ENCODE measurements at regions not wholly inside any gene's neighbourhood (a gene's known extent, or its start where the extent isn't known, plus 50 kb on each side); places are given as distances from the start of the nearest gene placed in this dataset.

DNA sequence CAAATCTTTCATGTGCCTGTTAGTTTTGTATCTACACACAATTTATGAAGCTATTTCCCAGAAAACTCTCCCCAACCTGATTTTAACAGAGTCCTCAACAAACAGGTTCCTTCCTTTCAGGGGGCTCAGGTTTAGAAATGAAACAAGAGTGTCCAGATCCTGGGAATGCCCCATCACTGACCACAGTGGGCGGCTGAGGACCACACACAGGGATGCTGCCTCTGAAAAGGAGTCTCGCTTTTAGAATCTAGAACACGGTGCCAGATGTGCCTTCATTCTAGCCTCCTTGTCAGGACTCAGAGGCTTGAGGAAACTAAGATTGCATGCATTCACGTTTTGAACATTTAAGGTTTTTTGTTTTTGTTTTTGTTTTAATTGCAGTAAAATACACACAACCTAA is 115.0 kb downstream of the FOXB1 start:
- TF ChIP-seq, protein P1, sequence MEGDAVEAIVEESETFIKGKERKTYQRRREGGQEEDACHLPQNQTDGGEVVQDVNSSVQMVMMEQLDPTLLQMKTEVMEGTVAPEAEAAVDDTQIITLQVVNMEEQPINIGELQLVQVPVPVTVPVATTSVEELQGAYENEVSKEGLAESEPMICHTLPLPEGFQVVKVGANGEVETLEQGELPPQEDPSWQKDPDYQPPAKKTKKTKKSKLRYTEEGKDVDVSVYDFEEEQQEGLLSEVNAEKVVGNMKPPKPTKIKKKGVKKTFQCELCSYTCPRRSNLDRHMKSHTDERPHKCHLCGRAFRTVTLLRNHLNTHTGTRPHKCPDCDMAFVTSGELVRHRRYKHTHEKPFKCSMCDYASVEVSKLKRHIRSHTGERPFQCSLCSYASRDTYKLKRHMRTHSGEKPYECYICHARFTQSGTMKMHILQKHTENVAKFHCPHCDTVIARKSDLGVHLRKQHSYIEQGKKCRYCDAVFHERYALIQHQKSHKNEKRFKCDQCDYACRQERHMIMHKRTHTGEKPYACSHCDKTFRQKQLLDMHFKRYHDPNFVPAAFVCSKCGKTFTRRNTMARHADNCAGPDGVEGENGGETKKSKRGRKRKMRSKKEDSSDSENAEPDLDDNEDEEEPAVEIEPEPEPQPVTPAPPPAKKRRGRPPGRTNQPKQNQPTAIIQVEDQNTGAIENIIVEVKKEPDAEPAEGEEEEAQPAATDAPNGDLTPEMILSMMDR (IDR thresholded peaks at IDR 0.05; ENCODE audit: borderline replicate concordance, extremely low read depth, low read length, poor library complexity, severe bottlenecking), result no peak
- no peak for TF ChIP-seq EZH2 (IDR thresholded peaks at IDR 0.05; ENCODE audit: borderline replicate concordance, low read depth, low read length, severe bottlenecking)
